Stomach smooth muscle (tissue), 2 donors: ENCODE measurements at regions not wholly inside any gene's neighbourhood (a gene's known extent, or its start where the extent isn't known, plus 50 kb on each side); places are given as distances from the start of the nearest gene placed in this dataset.

Experiments
- H3K27ac ChIP-seq: one replicate; pipeline ENCODE4 v1.7.0; 2013; ENCODE audit warnings: mild to moderate bottlenecking, low read length, inconsistent platforms
- H3K27me3 ChIP-seq, 2 donors: one replicate each; pipeline ENCODE4 v1.7.0; 2013; ENCODE audit warnings: low read length in 2 of 2; ENCODE audit not compliant: insufficient read depth in 2 of 2, control insufficient read depth in 1 of 2
- H3K36me3 ChIP-seq, 2 donors: one replicate each; pipeline ENCODE4 v1.7.0; 2013; ENCODE audit warnings: low read length in 2 of 2; ENCODE audit not compliant: control insufficient read depth in 2 of 2, insufficient read depth in 2 of 2
- H3K4me1 ChIP-seq: one replicate; pipeline ENCODE4 v1.7.0; 2013; ENCODE audit warnings: low read length; ENCODE audit not compliant: control insufficient read depth, insufficient read depth
- H3K4me3 ChIP-seq, 2 donors: one replicate each; pipeline ENCODE4 v1.7.0; 2013; ENCODE audit warnings: low read length in 2 of 2
- H3K9ac ChIP-seq, 2 donors: one replicate each; pipeline ENCODE4 v1.7.0; 2013; ENCODE audit warnings: low read length in 2 of 2, mild to moderate bottlenecking in 1 of 2
- H3K9me3 ChIP-seq, 2 donors: one replicate each; pipeline ENCODE4 v1.7.0; 2013; ENCODE audit warnings: low read length in 2 of 2; ENCODE audit not compliant: control insufficient read depth in 2 of 2
- donor health status: healthy.
- donor health status: Pancreatic carcinoma.

DNA sequence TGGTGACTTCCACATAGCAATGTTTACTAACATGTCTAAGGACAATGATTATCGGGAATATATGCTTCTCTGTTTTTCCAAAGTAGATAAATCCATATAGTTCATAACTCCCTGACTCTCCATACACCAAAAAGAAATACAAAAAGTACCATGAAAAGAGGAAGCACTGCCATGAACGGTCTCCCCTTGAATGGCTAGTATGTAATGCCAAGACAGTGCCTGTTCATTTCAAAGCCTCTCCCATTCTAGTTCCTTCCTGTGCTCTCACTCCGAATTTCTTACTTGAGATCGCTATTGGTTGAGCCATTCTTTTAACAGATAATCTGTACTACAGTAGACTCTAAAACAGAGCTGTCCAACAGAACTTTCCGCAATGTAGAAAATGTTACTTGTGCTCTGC is 54.8 kb upstream of the EDN1 start:
- Histone ChIP-seq H3K9ac (no peak overlapping the region), H3K27me3 (no peaks in the 10 kb centered on the region), H3K27ac (no peak overlapping the region), H3K36me3 (no peaks in the 10 kb centered on the region), H3K4me3 (no peak overlapping the region), H3K9me3 (no peaks in the 10 kb centered on the region), H3K4me1 (peaks cover 8% of the 10 kb centered on the region)

DNA sequence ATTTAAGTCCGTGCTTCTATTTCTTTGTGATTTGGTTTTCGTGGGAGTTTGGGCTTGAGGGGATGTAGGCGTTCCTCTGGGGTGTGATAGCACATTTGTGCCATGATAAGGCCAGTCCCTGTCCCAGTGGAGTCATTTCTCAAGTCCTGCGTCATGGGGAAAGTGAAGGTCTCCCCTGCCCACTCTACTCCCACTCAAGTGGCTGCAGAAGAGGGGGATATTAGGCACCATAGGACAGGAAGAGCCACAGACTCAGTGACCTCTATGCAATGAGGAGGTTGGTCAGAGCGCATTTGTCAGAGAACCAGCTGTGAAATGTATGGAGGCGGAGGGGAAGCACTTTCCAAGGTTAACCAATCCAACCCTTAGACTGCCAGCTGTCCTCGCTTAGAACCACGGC is 51.9 kb upstream of the EDN1 start:
- H3K9me3 ChIP-seq = no peaks in the 10 kb centered on the region
- no peak overlapping the region for H3K9ac ChIP-seq
- peaks cover 8% of the 10 kb centered on the region for H3K4me1 ChIP-seq
- H3K27ac ChIP-seq = no peak overlapping the region
- no peaks in the 10 kb centered on the region for H3K36me3 ChIP-seq
- no peak overlapping the region for H3K4me3 ChIP-seq
- H3K27me3 ChIP-seq = no peaks in the 10 kb centered on the region
